Natural killer cell (primary cell): ENCODE measurements at regions not wholly inside any gene's neighbourhood (a gene's known extent, or its start where the extent isn't known, plus 50 kb on each side); places are given as distances from the start of the nearest gene placed in this dataset.

ENCODE experiments used
- ATAC-seq, 3 donors: fragments of 150-1000 bp in 2 of 3; fragments of 200-7000 bp in 1 of 3; cut with Tn5 transposase; 1 replicate in 1 of 3; 2 replicates in 2 of 3; pipeline ENCODE4 v1.10.0; 2021; ENCODE audit warnings: mild to moderate bottlenecking in 2 of 3, moderate library complexity in 2 of 3
- DNase-seq, 2 donors: peaks; one replicate each; pipeline versions ENCODE4 v3.0.0 to v3.0.0-alpha.2; 2013 to 2021; ENCODE audit warnings: mixed read lengths in 1 of 2
- H3K27ac ChIP-seq: one replicate; pipeline ENCODE4 v1.5.1; 2013; ENCODE audit warnings: mild to moderate bottlenecking, low read length
- H3K27me3 ChIP-seq: one replicate; pipeline ENCODE4 v1.6.1; 2013; ENCODE audit warnings: low read length; ENCODE audit not compliant: control insufficient read depth, insufficient read depth
- H3K36me3 ChIP-seq: one replicate; pipeline ENCODE4 v1.6.1; 2013; ENCODE audit warnings: low read length; ENCODE audit not compliant: control insufficient read depth, insufficient read depth
- H3K4me1 ChIP-seq: one replicate; pipeline ENCODE4 v1.6.1; 2013; ENCODE audit warnings: low read length; ENCODE audit not compliant: control insufficient read depth, insufficient read depth
- H3K4me3 ChIP-seq: one replicate; pipeline ENCODE4 v1.5.1; 2013; ENCODE audit warnings: low read length
- H3K9me3 ChIP-seq: one replicate; pipeline ENCODE4 v1.6.1; 2013; ENCODE audit warnings: low read length; ENCODE audit not compliant: control insufficient read depth, insufficient read depth
- H3K27ac Mint-ChIP-seq, 2 donors: one replicate each; pipeline ENCODE4 v1.8.0; 2022; ENCODE audit warnings: mild to moderate bottlenecking in 2 of 2, mixed read lengths in 2 of 2, moderate library complexity in 1 of 2
- H3K27me3 Mint-ChIP-seq, 2 donors: one replicate each; pipeline ENCODE4 v1.8.0; 2022; ENCODE audit warnings: low read depth in 2 of 2, mixed read lengths in 2 of 2
- H3K36me3 Mint-ChIP-seq: one replicate; pipeline ENCODE4 v1.8.0; 2022; ENCODE audit warnings: mixed read lengths
- H3K4me1 Mint-ChIP-seq, 2 donors: one replicate each; pipeline ENCODE4 v1.8.0; 2022; ENCODE audit warnings: mixed read lengths in 2 of 2
- H3K4me3 Mint-ChIP-seq: one replicate; pipeline ENCODE4 v1.8.0; 2022; ENCODE audit warnings: mild to moderate bottlenecking, moderate library complexity, mixed read lengths
- H3K9me3 Mint-ChIP-seq, 2 donors: one replicate each; pipeline ENCODE4 v1.8.0; 2022; ENCODE audit warnings: mixed read lengths in 2 of 2
- WGBS: methylation state at CpG from one replicate; pipeline ENCODE4 v1.1.7; 2013; ENCODE audit warnings: missing lambda C conversion rate; ENCODE audit not compliant: insufficient coverage; 5-methylcytosine and 5-hydroxymethylcytosine counted together
- intact Hi-C: fragments of 100-400 bp; cut with micrococcal nuclease; formaldehyde crosslinking; loops from one replicate; pipeline ENCODE4 v1.14.2; 2022
- TF ChIP-seq, protein P1 (sequence below): fragments of 200-600 bp; IDR thresholded peaks from one replicate; pipeline ENCODE4 v1.8.0; 2022; ENCODE audit warnings: antibody characterized with exemption

- Histone ChIP-seq H3K27ac (no peak overlapping the region), H3K4me3 (no peak overlapping the region), H3K9me3 (no peaks in the 10 kb centered on the region), H3K36me3 (no peaks in the 10 kb centered on the region), H3K4me1 (no peaks in the 10 kb centered on the region), H3K27me3 (no peaks in the 10 kb centered on the region)
- TF ChIP-seq, protein P1, sequence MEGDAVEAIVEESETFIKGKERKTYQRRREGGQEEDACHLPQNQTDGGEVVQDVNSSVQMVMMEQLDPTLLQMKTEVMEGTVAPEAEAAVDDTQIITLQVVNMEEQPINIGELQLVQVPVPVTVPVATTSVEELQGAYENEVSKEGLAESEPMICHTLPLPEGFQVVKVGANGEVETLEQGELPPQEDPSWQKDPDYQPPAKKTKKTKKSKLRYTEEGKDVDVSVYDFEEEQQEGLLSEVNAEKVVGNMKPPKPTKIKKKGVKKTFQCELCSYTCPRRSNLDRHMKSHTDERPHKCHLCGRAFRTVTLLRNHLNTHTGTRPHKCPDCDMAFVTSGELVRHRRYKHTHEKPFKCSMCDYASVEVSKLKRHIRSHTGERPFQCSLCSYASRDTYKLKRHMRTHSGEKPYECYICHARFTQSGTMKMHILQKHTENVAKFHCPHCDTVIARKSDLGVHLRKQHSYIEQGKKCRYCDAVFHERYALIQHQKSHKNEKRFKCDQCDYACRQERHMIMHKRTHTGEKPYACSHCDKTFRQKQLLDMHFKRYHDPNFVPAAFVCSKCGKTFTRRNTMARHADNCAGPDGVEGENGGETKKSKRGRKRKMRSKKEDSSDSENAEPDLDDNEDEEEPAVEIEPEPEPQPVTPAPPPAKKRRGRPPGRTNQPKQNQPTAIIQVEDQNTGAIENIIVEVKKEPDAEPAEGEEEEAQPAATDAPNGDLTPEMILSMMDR: no peak
- Mint-ChIP-seq H3K9me3 (peaks cover 10 to 14% of the 10 kb centered on the region in 2 donors), H3K27ac (no peak overlapping the region), H3K27me3 (no peaks in the 10 kb centered on the region), H3K4me1 (no peaks in the 10 kb centered on the region), H3K36me3 (no peaks in the 10 kb centered on the region), H3K4me3 (no peak overlapping the region)
- intact Hi-C loops: no loop called here
- DNase-seq: no peak
- no peak for ATAC-seq
- 90% methylated on average over 7 of the region's 7 CpGs for WGBS
These were observed 201.3 kb downstream of the POU4F1 start for GRCh38 chr13:78401873-78402707.

- H3K9me3 ChIP-seq: no peaks in the 10 kb centered on the region
- DNase-seq (no peak), ATAC-seq (no peak)
- no peaks in the 10 kb centered on the region for H3K4me1 Mint-ChIP-seq
- H3K36me3 ChIP-seq: no peaks in the 10 kb centered on the region
- H3K4me1 ChIP-seq: no peaks in the 10 kb centered on the region
- no peaks in the 10 kb centered on the region for H3K27me3 ChIP-seq
- 35% methylated on average over 4 of the region's 4 CpGs for WGBS
- no peak overlapping the region for H3K27ac ChIP-seq
- no peak overlapping the region for H3K27ac Mint-ChIP-seq
- H3K4me3 Mint-ChIP-seq: no peak overlapping the region
- H3K36me3 Mint-ChIP-seq: no peaks in the 10 kb centered on the region
- H3K27me3 Mint-ChIP-seq: no peaks in the 10 kb centered on the region
- intact Hi-C loops: no loop called here
- peaks cover 8% of the 10 kb centered on the region in 2 donors for H3K9me3 Mint-ChIP-seq
- TF ChIP-seq, protein P1: no peak
- no peak overlapping the region for H3K4me3 ChIP-seq
These were observed 204.5 kb downstream of the POU4F1 start for GRCh38 chr13:78398743-78399410.

DNA sequence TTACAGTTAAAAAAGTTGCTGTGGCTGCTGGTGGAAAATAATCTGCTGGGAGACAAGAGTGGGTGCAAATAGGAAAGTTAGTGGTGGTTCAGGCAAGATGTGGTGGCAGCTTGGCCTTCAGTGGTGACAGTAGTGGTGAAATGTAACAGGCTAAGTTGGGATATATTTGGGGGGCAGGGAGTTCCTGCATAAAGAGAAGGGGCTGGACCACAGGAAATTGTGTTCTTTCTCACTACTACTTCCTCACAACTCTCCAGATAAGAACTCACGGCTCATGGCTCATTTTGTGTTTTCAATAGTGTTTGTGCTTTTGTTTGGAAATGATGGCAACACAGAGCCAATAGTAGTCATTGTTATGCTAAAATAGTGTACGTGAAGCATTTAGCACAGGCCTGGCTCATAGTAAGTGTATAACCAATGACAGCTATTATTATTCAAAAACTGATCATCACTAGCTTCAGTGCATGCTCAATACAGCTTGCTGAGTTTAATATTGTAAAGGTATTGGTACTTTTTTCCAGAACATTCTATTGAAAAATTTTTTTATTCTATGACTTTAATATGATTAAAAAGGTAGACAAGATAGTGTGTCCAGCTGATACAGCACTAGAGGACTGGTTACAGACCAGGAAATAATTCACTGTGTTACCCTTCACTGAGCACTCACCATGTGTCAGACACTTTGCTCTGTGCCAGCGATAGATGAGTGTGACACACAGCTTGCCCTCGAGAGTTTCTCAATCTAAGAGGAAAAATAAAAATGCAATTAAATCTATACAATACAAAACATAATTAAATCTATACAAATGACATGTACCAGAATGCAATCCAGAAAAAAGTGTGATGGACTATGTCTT, 209.8 kb downstream of the POU4F1 start:
- WGBS: 92% methylated on average over 2 of the region's 4 CpGs
- DNase-seq: no peak

More for the DNA sequence above, 209.8 kb downstream of the POU4F1 start:
- H3K27ac ChIP-seq: no peak overlapping the region
- Mint-ChIP-seq H3K27me3 (no peaks in the 10 kb centered on the region), H3K4me3 (no peak overlapping the region), H3K27ac (no peak overlapping the region), H3K9me3 (peaks cover 11 to 18% of the 10 kb centered on the region in 2 donors), H3K36me3 (no peaks in the 10 kb centered on the region), H3K4me1 (no peaks in the 10 kb centered on the region)
- TF ChIP-seq, protein P1: no peak
- H3K4me3 ChIP-seq: no peak overlapping the region
- no peaks in the 10 kb centered on the region for H3K27me3 ChIP-seq
- no peaks in the 10 kb centered on the region for H3K4me1 ChIP-seq
- no peaks in the 10 kb centered on the region for H3K36me3 ChIP-seq
- H3K9me3 ChIP-seq: no peaks in the 10 kb centered on the region
- intact Hi-C loops: no loop called here
- ATAC-seq: no peak
